HFF-Myc (cell line): ENCODE measurements at regions not wholly inside any gene's neighbourhood (a gene's known extent, or its start where the extent isn't known, plus 50 kb on each side); places are given as distances from the start of the nearest gene placed in this dataset.
"Not testable (repeated sequence)": the region's sequence is repeated elsewhere in the genome, so short reads cannot be mapped to it uniquely, and the experiment has no call there.

ENCODE experiments used
- DNase-seq: peaks from one replicate; pipeline ENCODE4 v3.0.0-alpha.2; 2011; ENCODE audit warnings: low read depth; ENCODE audit errors: extremely low read depth
- H3K4me3 ChIP-seq: replicated peaks from 2 replicates; pipeline ENCODE4 v1.5.1; 2011; ENCODE audit warnings: low read depth, mild to moderate bottlenecking, control low read depth, low read length
- CTCF ChIP-seq: IDR thresholded peaks from 2 replicates; pipeline ENCODE4 v1.5.1; 2012; ENCODE audit warnings: mild to moderate bottlenecking, low read depth, low read length, control low read depth; ENCODE audit errors: missing control alignments

- no peak for DNase-seq
- H3K4me3 ChIP-seq: no peak overlapping the region
- TF ChIP-seq CTCF: no peak
These were observed 61.1 kb upstream of the FBXO28 start for GRCh38 chr1:224052772-224053171.

- DNase-seq, H3K4me3 ChIP-seq: not testable (repeated sequence)
These were observed 62.1 kb upstream of the FBXO28 start for GRCh38 chr1:224051782-224052181.

- no peak for TF ChIP-seq CTCF
- no peak for DNase-seq
- no peak overlapping the region for H3K4me3 ChIP-seq
These were observed 62.9 kb upstream of the FBXO28 start for GRCh38 chr1:224051086-224051406.

GRCh38 chr1:224047538-224047937, 66.4 kb upstream of the FBXO28 start:
- no peak for TF ChIP-seq CTCF
- DNase-seq: no peak
- no peak overlapping the region for H3K4me3 ChIP-seq

- DNase-seq: no peak
- no peak overlapping the region for H3K4me3 ChIP-seq
- TF ChIP-seq CTCF: no peak
These were observed 68.4 kb upstream of the FBXO28 start for GRCh38 chr1:224045556-224045955.

GRCh38 chr1:224044420-224044819, 69.5 kb upstream of the FBXO28 start:
- TF ChIP-seq CTCF: no peak
- no peak overlapping the region for H3K4me3 ChIP-seq
- DNase-seq: no peak

- no peak for TF ChIP-seq CTCF
- H3K4me3 ChIP-seq: no peak overlapping the region
- no peak for DNase-seq
These were observed 71.3 kb upstream of the FBXO28 start for GRCh38 chr1:224042557-224043118.
